ENCODE measurements at regions not wholly inside any gene's neighbourhood (a gene's known extent, or its start where the extent isn't known, plus 50 kb on each side); places are given as distances from the start of the nearest gene placed in this dataset.

DNA sequence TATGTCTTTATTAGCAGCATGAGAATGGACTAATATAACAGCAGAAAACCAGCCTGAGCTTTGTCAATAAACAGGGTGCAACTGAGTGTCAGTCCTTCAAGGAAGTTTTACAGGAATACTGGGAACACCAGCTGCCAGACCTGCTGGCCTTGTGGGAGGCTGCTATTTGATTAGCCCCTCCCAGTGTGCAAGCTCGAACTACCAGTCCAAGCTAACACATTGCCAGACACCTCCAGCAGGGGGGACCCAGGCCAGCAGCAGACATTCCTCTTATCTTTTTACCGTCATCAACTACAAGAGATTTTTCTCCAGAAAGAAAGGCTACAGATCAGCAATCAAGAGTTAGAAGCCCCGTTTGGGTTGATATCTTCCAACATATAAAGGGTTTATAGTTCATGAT lies 942.8 kb upstream of the TENM4 start:
- H3K4me1 ChIP-seq (ENCODE audit: control insufficient read depth in 5 of 5, insufficient read depth in 5 of 5, low read length in 5 of 5), result peaks cover 0 to 4% (median 0%) of the 10 kb centered on the region in 5 donors
- H3K4me3 ChIP-seq (ENCODE audit: low read depth in 1 of 5, low read length in 5 of 5), result no peak overlapping the region
- no peaks in the 10 kb centered on the region for H3K27me3 ChIP-seq (ENCODE audit: control insufficient read depth in 5 of 5, insufficient read depth in 4 of 5, low read length in 5 of 5)
- no peak overlapping the region for H3K9ac ChIP-seq (ENCODE audit: low read length in 5 of 5)
- no peak overlapping the region for H3K27ac ChIP-seq (ENCODE audit: low read depth, low read length)
- no peaks in the 10 kb centered on the region for H3K9me3 ChIP-seq (ENCODE audit: control insufficient read depth in 5 of 5, low read length in 5 of 5)
- no peaks in the 10 kb centered on the region for H3K36me3 ChIP-seq (ENCODE audit: control insufficient read depth in 5 of 5, insufficient read depth in 5 of 5, low read length in 5 of 5)

DNA sequence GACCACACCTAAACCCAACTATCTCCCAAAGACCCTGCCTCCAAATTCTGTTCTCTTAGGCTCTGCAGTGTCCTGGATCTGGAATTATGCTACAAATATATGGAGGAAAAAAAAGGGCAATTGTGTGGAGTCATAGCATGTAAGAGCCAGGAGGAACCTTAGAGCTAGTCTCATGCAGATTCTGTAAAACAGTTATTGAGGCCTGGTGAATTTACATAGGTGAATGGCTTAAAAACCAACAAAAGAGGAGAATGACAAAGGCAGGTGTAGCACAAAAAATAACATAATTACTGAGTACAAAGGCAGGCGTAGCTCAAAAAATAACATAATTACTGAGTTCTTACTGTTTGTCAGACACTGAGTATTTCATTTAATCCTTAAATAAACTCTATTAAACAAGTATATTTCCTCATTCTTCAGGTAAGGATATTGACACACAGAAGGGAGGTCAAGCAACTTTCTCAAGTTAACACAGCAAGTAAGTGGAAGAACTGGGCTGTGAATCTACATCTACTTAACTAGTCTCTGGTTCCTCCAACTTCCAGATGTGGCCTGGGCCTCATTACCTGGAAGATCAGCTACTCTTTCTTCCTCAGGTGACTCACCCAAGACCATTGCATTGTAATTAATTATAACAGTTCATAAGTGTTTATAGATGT lies 938.9 kb upstream of the TENM4 start:
- no peaks in the 10 kb centered on the region for H3K9me3 ChIP-seq (ENCODE audit: control insufficient read depth in 5 of 5, low read length in 5 of 5)
- no peak overlapping the region for H3K4me3 ChIP-seq (ENCODE audit: low read depth in 1 of 5, low read length in 5 of 5)
- H3K36me3 ChIP-seq (ENCODE audit: control insufficient read depth in 5 of 5, insufficient read depth in 5 of 5, low read length in 5 of 5), result no peaks in the 10 kb centered on the region
- H3K4me1 ChIP-seq (ENCODE audit: control insufficient read depth in 5 of 5, insufficient read depth in 5 of 5, low read length in 5 of 5), result peaks cover 0 to 4% (median 0%) of the 10 kb centered on the region in 5 donors
- no peak overlapping the region for H3K27ac ChIP-seq (ENCODE audit: low read depth, low read length)
- no peak overlapping the region for H3K9ac ChIP-seq (ENCODE audit: low read length in 5 of 5)
- no peaks in the 10 kb centered on the region for H3K27me3 ChIP-seq (ENCODE audit: control insufficient read depth in 5 of 5, insufficient read depth in 4 of 5, low read length in 5 of 5)

DNA sequence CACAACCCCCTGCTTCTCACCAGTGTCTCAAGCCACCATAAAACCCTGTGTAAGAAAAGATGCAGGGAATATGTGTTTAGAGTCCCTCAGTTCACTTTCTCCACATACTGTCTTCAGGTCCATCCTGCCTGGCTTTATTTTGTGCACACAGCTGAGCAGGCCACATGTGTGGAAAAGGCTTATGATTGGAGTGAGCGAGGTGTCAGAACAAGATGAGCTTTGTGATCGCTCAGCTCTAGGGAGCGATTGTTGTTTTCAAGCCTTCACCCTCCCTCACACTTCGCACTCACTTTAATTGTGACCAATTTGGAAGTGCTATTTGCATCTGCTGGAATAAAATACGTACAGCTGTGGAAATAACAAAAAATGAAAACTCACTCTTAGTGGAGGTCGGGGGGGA lies 931.1 kb upstream of the TENM4 start:
- no peaks in the 10 kb centered on the region for H3K36me3 ChIP-seq (ENCODE audit: control insufficient read depth in 5 of 5, insufficient read depth in 5 of 5, low read length in 5 of 5)
- H3K4me3 ChIP-seq (ENCODE audit: low read depth in 1 of 5, low read length in 5 of 5), result no peak overlapping the region
- H3K9me3 ChIP-seq (ENCODE audit: control insufficient read depth in 5 of 5, low read length in 5 of 5), result no peaks in the 10 kb centered on the region
- H3K27ac ChIP-seq (ENCODE audit: low read depth, low read length), result no peak overlapping the region
- no peaks in the 10 kb centered on the region for H3K27me3 ChIP-seq (ENCODE audit: control insufficient read depth in 5 of 5, insufficient read depth in 4 of 5, low read length in 5 of 5)
- no peak overlapping the region for H3K9ac ChIP-seq (ENCODE audit: low read length in 5 of 5)
- no peaks in the 10 kb centered on the region for H3K4me1 ChIP-seq (ENCODE audit: control insufficient read depth in 5 of 5, insufficient read depth in 5 of 5, low read length in 5 of 5)

DNA sequence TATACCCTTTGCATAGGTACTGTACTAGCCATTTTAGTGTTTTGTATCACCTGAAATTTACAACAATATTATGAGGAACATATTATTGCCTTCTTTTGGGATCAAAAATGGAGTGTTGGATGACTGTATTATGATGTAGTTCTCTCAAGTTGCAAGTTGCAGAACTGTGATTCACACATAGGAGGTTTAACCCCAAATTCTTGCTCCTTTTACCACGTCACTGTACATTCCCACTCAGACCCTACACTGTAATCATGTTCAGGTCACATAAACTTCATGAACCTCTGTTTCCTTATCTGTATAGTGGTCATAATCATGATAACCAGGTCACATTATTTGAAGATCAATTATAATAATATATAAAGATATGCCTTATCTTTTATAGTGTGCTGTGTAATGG lies 925.1 kb upstream of the TENM4 start:
- Histone ChIP-seq H3K4me3 (ENCODE audit: low read depth in 1 of 5, low read length in 5 of 5) (no peak overlapping the region), H3K9ac (ENCODE audit: low read length in 5 of 5) (no peak overlapping the region)

DNA sequence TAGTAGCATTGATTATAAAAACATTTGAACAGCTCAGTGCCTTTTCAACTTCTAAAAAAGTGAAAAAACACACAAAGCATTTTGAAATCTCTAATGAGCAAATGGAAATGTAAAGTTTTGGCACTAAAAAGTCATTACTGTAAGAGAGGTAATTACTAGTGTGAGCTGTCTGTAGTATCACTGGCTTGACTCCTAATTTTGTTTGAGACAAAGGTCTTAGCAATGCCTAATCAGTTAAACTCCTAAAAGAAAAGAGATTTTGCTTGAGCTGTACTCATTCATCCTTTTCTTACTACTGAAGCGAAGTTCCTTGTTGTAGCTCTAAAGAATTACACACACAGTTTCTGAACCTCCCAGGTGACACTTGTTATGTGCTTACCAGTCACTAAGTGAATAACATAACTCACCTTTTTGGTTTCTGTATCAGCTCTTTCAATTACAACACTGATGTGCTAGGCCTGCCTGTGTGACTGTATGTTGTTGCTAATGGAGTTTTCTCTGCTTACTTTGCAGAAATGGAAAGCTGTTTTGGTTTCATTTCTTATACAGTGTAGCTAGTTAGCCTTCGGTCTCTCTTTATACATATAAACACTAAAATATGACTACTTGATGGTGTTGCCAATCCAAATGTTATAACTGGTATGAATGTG lies 924.4 kb upstream of the TENM4 start:
- Histone ChIP-seq H3K27me3 (ENCODE audit: control insufficient read depth in 5 of 5, insufficient read depth in 4 of 5, low read length in 5 of 5) (no peaks in the 10 kb centered on the region), H3K4me3 (ENCODE audit: low read depth in 1 of 5, low read length in 5 of 5) (no peak overlapping the region), H3K27ac (ENCODE audit: low read depth, low read length) (no peak overlapping the region), H3K9ac (ENCODE audit: low read length in 5 of 5) (no peak overlapping the region), H3K4me1 (ENCODE audit: control insufficient read depth in 5 of 5, insufficient read depth in 5 of 5, low read length in 5 of 5) (no peaks in the 10 kb centered on the region), H3K36me3 (ENCODE audit: control insufficient read depth in 5 of 5, insufficient read depth in 5 of 5, low read length in 5 of 5) (no peaks in the 10 kb centered on the region), H3K9me3 (ENCODE audit: control insufficient read depth in 5 of 5, low read length in 5 of 5) (no peaks in the 10 kb centered on the region)

More for the DNA sequence above, 925.1 kb upstream of the TENM4 start:
- H3K4me1 ChIP-seq (ENCODE audit: control insufficient read depth in 5 of 5, insufficient read depth in 5 of 5, low read length in 5 of 5), result no peaks in the 10 kb centered on the region
- H3K27ac ChIP-seq (ENCODE audit: low read depth, low read length), result no peak overlapping the region
- no peaks in the 10 kb centered on the region for H3K36me3 ChIP-seq (ENCODE audit: control insufficient read depth in 5 of 5, insufficient read depth in 5 of 5, low read length in 5 of 5)
- no peaks in the 10 kb centered on the region for H3K27me3 ChIP-seq (ENCODE audit: control insufficient read depth in 5 of 5, insufficient read depth in 4 of 5, low read length in 5 of 5)
- H3K9me3 ChIP-seq (ENCODE audit: control insufficient read depth in 5 of 5, low read length in 5 of 5), result no peaks in the 10 kb centered on the region

DNA sequence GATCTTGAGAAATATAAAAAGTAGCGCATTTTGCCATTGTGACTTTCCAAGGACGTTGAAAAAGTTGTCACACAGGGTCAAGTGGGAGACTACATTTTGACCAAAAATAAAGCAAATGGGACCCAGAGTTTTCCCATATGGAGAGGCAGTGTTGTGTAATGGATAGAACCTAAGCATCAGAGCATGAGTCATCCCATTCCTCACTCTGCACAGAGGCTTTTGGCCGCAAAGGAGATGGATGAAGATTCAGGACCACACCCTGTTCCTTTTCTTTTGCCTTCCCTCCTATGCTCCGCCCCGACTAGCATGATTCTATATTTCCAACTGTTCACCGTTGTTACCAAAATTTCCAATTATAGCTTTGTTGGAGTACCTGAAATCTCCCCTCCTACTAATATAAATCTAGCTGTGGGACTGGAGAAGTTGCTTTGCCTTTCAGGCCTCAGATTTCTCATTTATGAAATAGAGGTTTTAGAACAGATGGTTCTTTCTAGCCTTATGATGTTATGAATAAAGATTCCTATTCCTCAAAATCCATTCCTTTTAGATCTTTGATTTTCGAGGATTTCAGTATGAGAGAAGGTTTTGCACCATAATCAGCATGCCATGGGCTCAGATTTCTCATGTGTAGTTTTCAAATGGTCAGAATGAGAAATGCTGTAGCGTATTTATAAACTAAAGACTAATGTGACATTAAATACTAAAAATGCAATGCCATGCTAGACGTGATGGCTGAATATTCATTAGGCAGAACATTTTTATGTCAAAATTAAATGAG lies 921.9 kb upstream of the TENM4 start:
- Histone ChIP-seq H3K27ac (ENCODE audit: low read depth, low read length) (no peak overlapping the region), H3K4me1 (ENCODE audit: control insufficient read depth in 5 of 5, insufficient read depth in 5 of 5, low read length in 5 of 5) (no peaks in the 10 kb centered on the region), H3K9ac (ENCODE audit: low read length in 5 of 5) (no peak overlapping the region), H3K4me3 (ENCODE audit: low read depth in 1 of 5, low read length in 5 of 5) (no peak overlapping the region), H3K9me3 (ENCODE audit: control insufficient read depth in 5 of 5, low read length in 5 of 5) (no peaks in the 10 kb centered on the region), H3K27me3 (ENCODE audit: control insufficient read depth in 5 of 5, insufficient read depth in 4 of 5, low read length in 5 of 5) (no peaks in the 10 kb centered on the region), H3K36me3 (ENCODE audit: control insufficient read depth in 5 of 5, insufficient read depth in 5 of 5, low read length in 5 of 5) (no peaks in the 10 kb centered on the region)

DNA sequence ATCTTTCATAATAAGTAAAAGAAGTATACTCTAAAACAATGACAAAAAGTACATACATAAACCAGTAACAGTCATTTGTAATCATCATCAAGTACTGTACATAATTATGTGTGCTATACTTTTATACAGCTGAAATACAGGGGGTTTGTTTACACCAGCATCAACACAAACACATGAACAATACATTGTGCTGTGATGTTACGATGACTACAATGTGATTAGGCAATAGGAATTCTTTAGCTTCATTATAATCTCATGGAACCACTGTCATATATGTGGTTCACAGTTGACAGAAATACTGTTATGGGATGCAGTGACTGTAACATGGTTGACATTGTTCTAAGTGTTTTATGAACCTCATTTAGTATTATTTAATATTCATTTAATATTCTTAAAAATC lies 914.4 kb upstream of the TENM4 start:
- H3K9ac ChIP-seq (ENCODE audit: low read length in 5 of 5), result no peak overlapping the region
- H3K9me3 ChIP-seq (ENCODE audit: control insufficient read depth in 5 of 5, low read length in 5 of 5), result no peaks in the 10 kb centered on the region
- H3K36me3 ChIP-seq (ENCODE audit: control insufficient read depth in 5 of 5, insufficient read depth in 5 of 5, low read length in 5 of 5), result no peaks in the 10 kb centered on the region
- H3K27ac ChIP-seq (ENCODE audit: low read depth, low read length), result no peak overlapping the region
- no peak overlapping the region for H3K4me3 ChIP-seq (ENCODE audit: low read depth in 1 of 5, low read length in 5 of 5)
- H3K27me3 ChIP-seq (ENCODE audit: control insufficient read depth in 5 of 5, insufficient read depth in 4 of 5, low read length in 5 of 5), result no peaks in the 10 kb centered on the region
- no peaks in the 10 kb centered on the region for H3K4me1 ChIP-seq (ENCODE audit: control insufficient read depth in 5 of 5, insufficient read depth in 5 of 5, low read length in 5 of 5)

DNA sequence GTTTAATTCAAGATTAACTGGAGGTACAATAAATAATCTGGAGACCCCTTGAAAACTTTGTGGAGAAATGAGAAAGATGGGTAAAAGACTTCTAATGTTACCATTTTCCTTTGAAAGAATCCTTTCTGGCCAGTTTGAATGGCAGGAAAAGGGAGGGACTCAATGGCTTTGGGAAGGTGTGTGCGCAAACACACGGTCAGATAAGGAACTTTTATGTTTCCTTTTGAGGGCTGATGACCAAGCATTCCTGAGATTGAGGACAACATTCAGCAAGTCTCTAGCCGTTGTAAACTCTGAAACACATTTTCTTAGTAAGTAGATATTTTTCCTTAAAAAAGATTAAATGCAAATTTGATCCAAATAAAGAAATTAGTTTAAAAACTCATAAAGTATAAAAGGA lies 909.7 kb upstream of the TENM4 start:
- Histone ChIP-seq H3K27ac (ENCODE audit: low read depth, low read length) (no peak overlapping the region), H3K4me3 (ENCODE audit: low read depth in 1 of 5, low read length in 5 of 5) (no peak overlapping the region), H3K4me1 (ENCODE audit: control insufficient read depth in 5 of 5, insufficient read depth in 5 of 5, low read length in 5 of 5) (no peaks in the 10 kb centered on the region), H3K36me3 (ENCODE audit: control insufficient read depth in 5 of 5, insufficient read depth in 5 of 5, low read length in 5 of 5) (no peaks in the 10 kb centered on the region), H3K9ac (ENCODE audit: low read length in 5 of 5) (no peak overlapping the region), H3K27me3 (ENCODE audit: control insufficient read depth in 5 of 5, insufficient read depth in 4 of 5, low read length in 5 of 5) (no peaks in the 10 kb centered on the region), H3K9me3 (ENCODE audit: control insufficient read depth in 5 of 5, low read length in 5 of 5) (no peaks in the 10 kb centered on the region)

DNA sequence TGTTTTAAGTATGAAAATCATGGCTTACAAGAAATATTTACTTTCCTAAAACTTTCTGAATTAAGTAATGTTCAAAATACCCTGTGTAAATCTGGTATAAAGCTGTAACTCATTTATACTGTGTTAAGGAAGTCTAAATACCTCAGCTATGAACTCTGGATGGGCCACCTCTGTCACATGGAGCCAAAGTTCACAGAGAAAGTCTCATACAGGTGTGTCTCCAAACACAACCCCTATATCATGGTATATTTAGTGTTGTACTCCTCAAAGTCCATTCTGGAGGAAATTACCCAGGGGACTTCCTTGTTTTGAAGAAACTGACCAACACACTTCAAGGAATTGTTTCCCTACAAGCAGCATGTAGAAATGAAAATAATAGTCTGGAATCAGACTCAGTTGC lies 909.2 kb upstream of the TENM4 start:
- Histone ChIP-seq H3K27me3 (ENCODE audit: control insufficient read depth in 5 of 5, insufficient read depth in 4 of 5, low read length in 5 of 5) (no peaks in the 10 kb centered on the region), H3K27ac (ENCODE audit: low read depth, low read length) (no peak overlapping the region), H3K9me3 (ENCODE audit: control insufficient read depth in 5 of 5, low read length in 5 of 5) (no peaks in the 10 kb centered on the region), H3K9ac (ENCODE audit: low read length in 5 of 5) (no peak overlapping the region), H3K36me3 (ENCODE audit: control insufficient read depth in 5 of 5, insufficient read depth in 5 of 5, low read length in 5 of 5) (no peaks in the 10 kb centered on the region), H3K4me3 (ENCODE audit: low read depth in 1 of 5, low read length in 5 of 5) (no peak overlapping the region), H3K4me1 (ENCODE audit: control insufficient read depth in 5 of 5, insufficient read depth in 5 of 5, low read length in 5 of 5) (no peaks in the 10 kb centered on the region)

DNA sequence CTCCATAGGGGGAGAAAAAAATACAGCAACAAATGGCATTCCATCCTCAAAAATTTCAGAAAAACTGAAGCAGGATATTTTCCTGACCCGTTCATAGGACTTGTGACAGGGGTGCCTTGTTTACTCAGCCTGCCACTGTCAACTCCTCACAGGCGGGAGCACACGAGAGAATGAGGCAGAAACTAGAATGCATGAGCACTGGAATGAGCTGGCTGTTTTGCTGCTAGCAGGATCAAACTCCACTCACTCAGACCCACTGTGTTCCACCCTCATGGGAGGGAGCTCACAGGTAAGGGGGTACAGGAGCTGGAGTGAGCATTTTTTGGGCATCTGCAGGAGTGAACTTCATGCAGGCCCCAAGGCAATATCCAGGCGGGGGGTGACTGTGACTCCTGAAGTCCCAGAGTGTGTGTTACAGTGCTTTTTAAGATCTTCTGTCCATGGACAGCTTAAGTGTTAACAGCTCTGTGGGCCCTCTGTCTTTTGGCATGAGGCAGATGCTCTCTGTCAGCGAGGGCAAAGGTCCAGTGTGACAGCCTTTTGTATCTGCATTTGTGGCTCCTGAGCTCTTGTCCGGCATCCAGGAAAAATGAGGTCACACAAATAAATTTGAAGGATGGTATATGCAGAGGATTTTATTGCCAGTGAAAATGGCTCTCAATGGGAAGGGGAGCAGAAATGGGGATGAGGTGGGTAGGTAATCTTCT lies 905.7 kb upstream of the TENM4 start:
- no peak overlapping the region for H3K4me3 ChIP-seq (ENCODE audit: low read depth in 1 of 5, low read length in 5 of 5)
- H3K36me3 ChIP-seq (ENCODE audit: control insufficient read depth in 5 of 5, insufficient read depth in 5 of 5, low read length in 5 of 5), result no peaks in the 10 kb centered on the region
- no peaks in the 10 kb centered on the region for H3K9me3 ChIP-seq (ENCODE audit: control insufficient read depth in 5 of 5, low read length in 5 of 5)
- H3K9ac ChIP-seq (ENCODE audit: low read length in 5 of 5), result no peak overlapping the region
- H3K4me1 ChIP-seq (ENCODE audit: control insufficient read depth in 5 of 5, insufficient read depth in 5 of 5, low read length in 5 of 5), result peaks cover 0 to 15% (median 0%) of the 10 kb centered on the region in 5 donors
- H3K27me3 ChIP-seq (ENCODE audit: control insufficient read depth in 5 of 5, insufficient read depth in 4 of 5, low read length in 5 of 5), result no peaks in the 10 kb centered on the region
- no peak overlapping the region for H3K27ac ChIP-seq (ENCODE audit: low read depth, low read length)

All from subcutaneous abdominal adipose tissue (tissue), 5 donors.